Activated T-cell treated with anti-CD3 and anti-CD28 coated beads for 4 hours (primary cell): ENCODE measurements at regions not wholly inside any gene's neighbourhood (a gene's known extent, or its start where the extent isn't known, plus 50 kb on each side); places are given as distances from the start of the nearest gene placed in this dataset.

ENCODE experiments used
- DNase-seq: peaks from one replicate; pipeline ENCODE4 v3.0.0-alpha.2; 2020

DNA sequence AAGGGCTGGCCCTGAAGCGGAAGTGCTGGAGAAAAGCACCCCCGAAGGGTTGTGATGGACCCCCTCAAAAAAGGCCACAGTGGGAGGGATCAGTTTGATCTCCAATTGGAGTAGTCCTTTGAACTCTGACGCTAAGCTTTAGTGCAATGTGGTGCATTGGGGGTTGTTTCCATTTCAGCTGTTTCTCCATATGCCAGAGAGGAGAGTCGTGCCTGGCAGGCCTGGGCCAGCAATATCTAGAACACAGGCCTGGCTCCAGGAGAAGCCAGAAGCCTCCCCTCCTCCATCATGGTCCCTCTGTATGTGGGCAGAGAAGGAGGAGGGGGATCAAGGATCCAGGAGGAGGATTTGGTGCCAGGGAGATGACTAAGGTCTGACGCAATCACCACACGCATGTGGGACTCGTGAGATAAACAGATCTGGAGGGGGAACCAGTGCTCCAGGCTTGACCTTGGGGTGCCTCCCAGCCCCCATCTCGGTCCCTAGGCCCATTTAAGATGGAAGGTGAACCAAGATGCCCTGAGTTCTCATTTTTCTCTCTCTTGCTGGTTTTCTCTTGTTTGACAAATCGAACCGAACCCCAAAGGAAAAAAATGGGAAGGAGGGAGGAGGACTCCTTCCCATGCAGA is 517.4 kb upstream of the JARID2 start:
- no peak for DNase-seq

DNA sequence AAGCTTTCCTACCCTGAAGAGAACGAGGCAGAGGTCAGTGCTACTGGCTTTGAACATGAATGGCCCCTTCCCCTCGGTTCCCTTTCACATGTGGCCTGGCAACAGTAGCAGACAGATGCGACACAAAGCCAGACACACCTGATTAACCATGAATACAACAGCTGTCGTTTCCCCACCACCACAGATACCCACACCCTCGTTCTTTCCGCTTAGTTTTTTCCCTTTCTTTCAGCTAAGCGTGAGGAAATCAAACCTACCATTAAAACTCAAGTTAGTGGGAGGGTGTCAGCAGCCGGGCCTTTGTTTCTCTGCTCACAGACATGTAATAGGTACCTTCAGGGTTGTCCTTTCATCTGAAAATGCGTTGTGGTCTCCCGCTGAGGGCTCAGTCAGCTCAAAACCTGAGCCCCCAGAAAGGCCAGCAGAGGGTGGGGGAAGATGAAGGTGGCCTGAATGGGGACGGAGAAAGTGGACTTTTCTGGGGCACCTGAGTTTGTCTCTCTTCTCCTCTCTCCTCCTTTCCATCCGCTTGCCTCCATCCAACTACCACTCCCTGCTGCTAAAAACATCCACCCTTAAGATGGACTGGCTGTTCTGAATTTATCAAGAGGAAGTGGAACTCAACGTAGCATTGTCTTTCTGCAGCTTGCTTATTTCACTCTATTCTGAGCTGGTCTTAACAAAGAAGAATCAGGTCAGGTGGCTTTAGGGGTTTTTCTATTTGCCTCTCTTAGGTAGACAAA is 516.6 kb upstream of the JARID2 start:
- no peak for DNase-seq

DNA sequence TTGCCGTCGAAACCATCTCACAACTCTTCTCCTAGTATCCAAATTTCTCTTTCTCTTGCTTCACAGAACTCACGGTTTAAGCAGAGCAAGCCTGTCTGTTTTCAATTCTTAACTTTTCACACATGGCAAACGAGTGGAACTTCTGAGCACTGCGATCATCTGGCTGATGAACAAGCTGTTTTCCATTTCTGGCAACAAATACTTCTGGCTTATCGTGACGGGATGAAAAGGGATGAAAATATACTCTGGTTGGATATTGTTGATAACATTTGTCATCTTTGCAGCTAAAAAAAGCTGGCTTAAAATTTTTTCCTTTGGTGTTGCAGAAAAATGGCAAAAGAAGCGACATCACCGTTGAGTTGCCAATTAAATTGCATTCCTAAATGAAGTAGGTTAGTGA is 515.2 kb upstream of the JARID2 start:
- no peak for DNase-seq

DNA sequence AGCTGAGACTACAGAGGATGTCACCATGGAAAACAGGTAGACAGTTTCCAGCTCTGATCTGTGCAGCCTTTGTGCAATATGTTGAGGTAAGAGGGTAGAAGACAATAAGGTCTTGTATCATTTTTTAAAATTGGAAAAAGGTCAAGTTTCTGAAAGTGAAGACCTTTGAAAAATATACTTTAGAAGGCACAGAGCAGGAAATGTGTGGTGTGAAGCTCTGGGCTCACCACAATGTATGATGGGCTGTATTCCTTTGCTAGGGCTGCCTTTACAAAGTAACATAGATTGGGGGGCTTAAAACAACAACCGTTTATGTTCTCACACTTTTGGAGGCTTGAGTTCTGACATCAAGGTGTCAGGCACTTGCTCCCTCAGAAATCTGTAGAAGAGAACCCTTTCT is 514.3 kb upstream of the JARID2 start:
- no peak for DNase-seq

DNA sequence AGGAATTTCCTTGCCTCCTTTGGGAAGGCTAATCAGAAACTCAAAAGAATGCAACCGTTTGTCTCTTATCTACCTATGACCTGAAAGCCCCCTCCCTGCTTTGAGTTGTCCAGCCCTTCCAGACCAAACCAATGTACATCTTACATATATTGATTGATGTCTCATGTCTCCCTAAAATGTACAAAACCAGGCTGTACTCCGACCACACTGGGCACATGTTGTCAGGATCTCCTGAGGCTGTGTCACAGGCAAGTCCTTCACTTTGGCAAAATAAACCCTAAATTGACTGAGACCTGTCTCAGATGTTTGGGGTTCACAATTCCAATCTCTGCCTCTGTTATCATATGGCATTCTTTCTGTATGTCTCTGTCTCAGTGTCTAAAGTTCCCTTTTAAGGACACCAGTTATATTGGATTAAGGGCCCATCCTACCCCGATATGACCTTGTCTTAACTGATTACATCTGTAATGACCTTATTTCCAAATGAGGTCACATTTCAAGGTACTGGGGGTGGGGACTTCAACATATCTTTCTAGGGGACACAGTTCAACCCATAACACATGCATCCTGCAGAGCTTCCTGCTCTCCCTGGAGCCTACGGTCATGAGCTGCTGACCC is 513.5 kb upstream of the JARID2 start:
- no peak for DNase-seq

DNA sequence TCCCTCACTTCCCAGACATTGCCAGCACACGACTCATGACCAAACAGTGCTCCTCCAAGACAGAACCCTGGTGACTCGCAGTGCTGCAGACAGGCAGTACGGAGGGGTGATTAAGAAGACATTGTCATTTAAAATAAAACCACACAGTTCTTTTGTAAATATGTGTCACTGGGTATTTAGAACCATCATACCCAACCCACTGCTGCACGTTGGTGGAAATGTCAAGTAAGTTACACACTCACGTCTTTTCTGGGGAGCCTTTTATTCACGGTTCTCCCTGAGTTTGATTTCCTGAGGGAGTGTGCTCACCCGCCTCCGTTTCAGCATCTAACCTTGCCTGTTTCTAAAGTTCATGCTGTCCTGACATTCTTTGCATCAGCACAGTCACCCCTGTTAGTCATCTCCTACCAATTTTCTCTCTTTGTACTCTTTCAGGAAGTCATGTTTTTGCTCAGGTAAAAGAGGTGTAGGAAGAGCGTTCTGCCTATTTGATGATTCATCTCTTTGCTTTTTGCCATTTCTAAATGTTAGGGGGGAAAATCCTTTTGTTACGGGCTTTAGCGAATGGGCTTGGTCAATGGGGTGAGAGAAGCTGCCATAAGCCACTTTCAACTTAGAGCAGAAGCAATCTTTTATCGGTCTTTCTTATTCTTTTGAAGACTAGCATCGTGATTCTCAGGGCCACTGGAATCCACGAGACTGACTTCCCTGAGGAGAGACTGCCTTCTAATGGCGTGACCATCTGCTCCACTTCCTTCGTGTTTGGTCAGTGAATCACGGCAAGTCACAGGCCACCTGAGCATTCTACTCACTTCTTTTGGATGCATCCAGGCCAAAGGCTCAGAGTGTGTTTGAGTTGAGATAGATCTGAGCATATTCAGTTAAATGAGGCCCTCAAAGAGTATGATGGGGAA is 512.8 kb upstream of the JARID2 start:
- peak; percentile 46 for DNase-seq

DNA sequence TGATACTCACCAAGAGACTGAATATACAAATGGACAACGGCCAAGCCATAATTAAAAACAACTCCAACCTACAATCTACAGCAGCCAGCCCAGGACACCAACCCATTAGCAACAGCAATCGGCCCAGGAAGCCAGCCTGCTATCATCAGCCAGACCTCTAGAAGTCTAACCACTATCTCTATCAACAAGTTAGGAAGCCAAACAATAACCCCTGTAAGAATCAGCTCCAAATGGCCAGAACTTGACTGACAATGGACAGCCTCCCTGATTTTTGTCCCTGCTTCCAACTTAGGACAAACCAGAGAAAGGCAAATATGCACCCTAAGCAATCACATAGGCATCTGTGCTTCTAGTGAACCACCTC is 511.8 kb upstream of the JARID2 start:
- DNase-seq, result no peak

DNA sequence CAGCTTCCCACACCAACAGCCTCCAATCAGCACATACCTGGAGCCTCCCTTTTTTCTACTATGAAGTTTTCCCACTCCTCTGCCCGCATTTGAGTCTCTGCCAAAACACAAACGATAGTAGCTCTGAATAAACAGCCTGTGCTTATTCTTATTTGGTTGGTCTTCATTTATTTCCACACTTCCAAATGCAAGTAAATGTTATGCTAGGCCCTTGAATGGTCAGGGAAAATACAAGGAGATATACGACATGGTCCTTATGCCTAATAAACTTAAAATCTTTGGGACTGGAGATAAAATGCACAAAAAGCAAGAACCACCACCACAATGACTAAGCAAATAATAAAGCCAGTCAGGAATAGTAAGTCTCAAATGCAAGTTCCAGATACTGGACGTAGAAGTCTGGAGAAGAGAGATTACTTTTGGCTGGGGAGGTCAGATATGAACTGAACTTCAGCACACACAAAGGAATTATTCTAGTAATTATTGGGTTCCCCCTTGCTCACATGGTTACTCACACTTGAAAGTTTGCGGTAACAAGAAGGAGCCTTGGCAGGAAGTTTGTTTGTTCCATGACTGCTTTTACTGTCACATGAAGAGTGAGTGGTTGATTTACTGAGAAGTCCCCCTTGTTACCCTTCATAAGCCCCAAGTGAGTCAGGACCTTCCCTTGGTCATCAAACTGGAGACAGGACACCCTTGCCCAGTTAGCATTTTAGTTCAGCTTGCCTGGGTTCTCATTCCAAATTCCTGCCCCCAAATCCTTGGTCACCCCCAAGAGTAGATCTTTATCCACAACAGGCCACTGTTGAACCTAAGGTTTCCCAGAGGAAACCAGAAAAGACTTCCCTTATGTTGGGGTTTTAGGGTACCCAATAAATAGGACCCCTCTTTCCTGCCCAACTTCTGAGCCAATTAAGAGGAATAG is 511.2 kb upstream of the JARID2 start:
- DNase-seq, result peak; percentile 38

DNA sequence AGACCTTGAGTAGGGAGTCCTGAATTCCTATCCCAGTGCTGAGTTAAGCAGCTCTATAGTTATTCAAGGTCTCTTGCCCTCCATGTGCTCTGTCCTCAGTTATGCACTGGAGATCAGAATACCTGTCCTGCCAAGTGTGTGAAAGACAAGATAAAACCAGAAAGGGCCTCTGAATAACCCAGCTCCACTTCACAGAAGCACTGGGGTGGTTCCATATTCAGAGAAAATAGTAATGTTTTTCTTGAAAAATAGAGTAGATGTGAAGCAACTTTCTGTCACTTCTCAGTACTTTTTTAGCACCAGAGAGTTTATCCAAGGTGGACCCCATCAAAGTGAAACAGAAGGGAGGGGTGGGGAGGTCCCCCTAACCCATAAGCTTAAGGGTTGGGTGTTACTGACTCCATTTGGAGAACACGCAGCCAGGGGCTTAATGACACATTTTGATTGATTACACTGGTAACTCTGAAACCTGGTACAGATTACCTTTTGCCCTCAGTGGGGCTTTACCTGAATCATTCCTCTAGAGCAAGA is 509.8 kb upstream of the JARID2 start:
- DNase-seq, result no peak

DNA sequence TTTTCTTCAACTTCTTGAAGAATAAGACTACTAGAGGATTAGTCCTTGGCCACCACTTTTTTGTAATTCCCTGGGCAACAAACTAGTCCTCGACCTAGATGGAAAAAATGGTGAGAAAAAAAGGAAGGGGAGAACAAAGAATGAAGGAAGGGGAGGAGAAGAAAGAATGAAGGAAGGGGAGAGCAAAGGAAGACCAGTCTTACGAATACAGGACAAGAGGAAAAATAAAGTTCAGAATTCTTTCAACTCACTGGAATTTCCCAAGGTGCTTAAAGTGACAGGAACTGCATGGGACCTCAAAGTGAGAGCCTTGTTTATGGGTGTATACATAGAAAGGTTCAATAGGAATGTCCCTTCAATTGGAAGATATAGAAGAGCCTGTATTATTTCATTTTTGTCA is 509.3 kb upstream of the JARID2 start:
- DNase-seq, result no peak

DNA sequence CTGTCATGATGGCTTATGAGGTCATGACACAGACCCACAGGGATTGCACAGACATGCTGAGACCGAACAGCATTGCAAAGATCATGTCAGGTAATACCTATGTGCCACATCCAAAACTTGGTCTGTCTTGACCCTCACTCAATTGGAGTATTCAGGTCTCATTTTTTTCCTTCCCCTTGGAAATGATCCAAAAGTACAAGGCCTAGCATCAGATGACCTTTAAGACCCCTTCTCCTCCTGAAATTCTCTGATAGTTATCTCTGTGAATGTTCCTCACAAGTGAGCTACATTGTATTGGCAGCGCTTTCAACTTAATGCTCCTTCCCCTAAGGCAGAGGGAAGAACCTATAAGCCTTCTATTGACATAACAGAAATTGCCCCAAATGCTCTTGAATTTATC is 507.4 kb upstream of the JARID2 start:
- no peak for DNase-seq

DNA sequence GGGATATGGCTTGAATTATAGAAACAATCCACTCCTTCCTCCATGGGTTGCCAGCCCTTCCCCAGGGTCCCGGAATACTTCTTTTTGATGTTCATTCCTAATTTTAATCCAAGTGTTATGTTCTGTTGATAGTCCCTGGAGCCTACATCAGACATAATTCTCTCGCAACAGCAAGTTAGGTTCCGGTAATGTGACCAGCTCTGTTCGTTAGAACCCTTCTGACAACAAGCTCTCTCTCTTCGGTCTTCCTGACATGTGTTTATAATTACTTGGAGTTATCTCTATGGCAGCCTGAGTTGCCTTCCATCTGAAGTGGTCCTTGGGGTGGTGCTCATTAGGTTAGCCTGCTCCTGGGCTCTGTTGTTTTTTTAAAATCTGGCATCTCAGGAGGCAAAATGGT is 506.9 kb upstream of the JARID2 start:
- DNase-seq, result no peak

DNA sequence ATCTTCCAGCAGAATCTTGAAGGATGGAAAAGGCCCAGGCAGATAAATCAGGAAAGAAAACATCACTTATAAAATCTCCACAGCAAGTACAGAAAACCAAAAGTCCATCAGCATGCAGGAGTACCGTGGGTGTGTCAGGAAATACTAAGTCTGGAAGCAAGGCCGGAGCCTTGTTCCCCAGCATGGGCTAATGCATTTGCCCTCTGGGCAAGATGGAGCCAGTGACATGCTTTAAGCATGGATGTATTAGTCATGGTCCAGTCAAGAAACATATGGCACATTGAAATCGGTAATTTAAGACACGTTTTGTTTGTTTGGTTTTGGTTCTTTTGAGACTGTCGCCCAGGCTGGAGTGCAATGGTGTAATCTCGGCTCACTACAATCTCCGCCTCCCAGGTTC is 506.0 kb upstream of the JARID2 start:
- DNase-seq, result no peak

DNA sequence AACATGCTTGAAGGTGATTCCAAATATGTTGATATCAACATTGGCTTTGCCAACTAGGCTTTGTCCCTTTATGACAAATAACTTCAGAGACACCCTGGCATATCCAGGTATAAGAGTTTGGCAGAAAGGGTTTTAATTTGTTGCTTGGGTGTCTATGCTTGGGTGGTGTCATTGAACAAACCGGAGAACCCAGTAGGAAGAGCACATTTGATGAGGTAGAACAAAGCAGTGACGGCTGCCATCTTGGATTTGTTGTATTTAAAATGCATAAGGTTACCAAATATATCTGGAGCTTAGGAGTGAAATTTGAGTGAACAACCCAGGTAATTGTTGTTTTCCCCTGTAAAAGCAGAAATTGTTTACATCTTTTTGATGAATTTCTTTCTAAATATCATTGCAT is 503.7 kb upstream of the JARID2 start:
- no peak for DNase-seq

DNA sequence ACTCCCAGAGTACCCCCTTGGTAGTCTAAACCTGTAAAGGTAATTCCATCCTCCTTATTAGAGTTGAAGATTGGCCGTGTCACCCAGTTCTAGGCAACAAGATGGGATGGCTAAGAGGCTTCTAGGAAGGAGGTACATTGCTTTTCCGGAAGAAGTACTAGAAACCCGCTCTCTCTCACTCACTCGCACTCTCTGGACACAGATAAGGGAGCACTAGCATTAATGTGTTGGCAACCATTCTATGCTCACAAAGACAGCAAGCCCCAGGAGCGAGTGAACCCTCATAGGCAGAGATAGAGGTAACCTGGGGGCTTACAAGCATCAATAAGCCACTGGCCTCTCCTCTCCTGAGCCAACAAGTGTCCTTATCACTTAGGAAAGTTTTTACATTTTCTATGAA is 503.2 kb upstream of the JARID2 start:
- DNase-seq, result no peak

DNA sequence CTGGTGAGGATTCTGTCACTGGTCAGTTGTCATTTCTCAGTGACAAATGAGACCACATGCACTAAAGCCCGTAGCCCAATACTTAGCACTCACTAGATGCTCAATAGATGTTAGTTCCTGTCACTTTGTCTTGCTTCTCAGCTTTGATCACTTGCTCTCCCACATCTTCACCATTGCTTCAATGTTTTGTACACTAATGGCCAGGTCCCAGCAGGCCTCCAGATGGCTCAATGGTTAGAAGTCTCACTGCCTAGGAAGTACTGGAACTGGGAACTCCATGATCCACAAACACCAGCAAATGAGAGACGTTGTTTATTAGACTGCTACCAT is 502.8 kb upstream of the JARID2 start:
- DNase-seq, result no peak

DNA sequence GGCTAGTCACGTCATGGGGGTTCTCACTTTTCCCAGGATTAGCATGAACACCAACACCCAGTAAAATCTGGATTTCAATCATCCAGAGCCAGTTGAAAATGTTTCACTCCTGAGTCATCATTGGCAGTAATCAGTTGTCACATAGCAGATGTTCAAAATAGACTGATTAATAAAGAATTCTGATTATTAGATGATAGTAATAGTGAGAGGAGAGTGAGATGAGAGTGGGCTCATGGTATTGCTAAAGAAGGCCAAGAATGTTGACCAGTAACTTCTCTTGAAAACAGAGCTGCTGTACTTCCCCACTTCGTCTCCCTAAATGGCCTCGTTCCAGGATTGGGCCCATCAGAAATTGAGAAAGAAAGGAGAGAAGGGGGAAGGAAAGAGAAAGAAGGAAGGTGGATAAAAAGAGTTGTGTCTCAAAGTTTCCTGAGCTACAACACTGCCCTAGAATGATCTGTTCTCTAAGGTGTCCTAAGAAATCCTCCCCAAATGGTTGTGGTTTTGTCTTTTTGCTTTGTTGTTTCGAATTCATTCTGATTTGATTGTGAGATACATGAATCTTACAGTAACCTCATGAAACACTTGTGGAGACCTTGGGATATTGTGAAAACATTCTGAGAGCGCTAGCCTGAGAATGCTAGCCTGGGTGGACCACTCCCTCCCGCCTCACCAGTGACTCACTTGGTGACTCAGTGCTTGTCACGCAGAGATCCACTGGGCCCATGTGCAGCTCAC is 502.2 kb upstream of the JARID2 start:
- peak; percentile 77 for DNase-seq

DNA sequence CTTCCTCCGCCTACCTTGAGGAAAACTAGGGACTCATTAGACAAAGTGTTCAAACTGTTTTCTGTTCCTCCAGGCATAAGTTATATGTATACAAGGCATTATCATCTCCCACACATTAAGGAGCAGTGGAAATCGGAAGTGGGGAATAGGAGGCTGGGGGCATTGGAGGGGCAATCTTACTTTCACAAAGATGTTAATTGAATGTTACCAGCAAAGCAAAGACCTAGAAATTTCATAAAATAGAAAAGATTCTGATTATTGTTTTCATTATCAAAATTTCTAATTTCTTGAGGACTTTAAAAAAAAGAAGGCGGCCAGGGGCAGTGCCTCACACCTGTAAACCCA is 501.7 kb upstream of the JARID2 start:
- DNase-seq, result no peak

DNA sequence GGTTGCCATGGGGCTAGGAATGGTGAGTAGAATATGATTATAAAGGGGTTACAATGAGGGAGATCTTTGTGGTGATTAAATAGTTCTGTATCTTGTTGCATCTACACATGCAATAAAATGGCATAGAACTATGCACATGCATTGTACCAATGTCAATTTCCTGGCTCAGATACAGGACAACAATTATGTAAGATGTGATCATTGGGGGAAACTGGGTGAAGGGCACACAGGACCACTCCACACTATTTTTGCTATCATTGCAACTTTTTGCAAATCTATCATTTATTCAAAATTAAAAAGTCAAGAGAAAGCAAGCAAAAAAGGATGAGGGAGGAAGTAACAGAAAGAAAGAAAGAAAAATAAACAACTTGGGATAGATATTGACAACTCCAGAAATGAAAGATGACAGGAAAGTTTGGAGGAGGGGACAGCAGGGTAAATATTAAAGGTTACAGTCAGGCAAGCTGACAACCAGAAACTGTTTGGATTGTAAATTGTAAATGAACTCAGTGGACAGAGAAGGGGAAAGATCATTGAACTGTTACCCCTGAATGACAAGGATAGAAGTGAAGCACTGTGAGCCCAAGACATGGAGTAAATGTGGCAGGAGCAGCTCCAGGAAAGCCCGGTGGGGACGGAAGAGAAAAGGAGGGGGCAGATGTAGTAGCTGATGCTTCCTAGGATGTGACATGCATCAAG is 499.6 kb upstream of the JARID2 start:
- no peak for DNase-seq

DNA sequence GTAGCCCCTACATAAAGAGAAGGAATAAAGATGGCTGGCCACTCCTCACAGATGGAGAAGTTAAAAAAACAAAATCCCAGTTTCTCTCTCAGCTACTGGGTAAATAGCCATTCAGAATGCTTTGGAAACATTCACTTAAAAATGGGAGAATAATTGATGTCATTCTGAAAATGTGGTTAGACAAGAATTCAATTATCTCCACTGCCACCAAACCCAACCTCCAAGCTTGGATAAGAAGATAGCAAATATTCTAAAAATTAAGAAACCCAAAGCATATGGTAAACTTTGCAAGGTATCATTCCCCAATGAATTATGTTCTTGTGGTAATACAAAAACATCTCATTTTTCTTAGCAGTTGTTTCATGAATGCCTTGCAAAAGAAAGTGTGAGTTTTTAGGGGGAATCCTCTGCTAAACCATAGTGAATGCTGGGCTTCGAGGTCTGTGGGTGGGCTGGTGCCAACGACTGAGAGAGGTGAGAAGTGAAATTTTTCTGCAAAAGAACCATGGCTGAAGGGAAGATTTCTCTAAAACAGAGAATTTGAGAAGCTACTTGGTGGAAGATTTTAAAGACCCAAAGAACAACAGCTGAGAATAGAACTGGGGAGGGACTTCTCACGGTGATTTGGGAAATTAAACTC is 497.9 kb upstream of the JARID2 start:
- no peak for DNase-seq

DNA sequence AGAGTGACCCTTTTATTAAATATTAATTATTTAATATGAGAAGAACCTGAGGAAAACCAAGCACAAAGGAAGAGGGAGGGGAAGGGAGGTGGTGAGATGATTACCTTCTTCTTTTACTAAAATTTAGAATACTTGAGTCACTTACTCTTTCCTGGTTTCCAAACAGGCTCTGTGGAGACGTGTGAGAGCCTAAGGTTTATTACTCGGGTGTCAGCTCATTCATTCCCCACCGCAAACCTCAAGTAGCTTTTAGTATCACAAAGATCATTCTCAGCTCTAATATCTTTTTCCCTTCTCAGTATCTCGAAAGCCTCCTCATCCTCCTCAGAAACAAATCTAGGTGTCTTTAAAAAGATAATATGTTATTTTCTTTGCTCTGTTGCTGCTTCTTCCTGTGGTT is 497.2 kb upstream of the JARID2 start:
- no peak for DNase-seq
